DND-41 (cell line): ENCODE measurements at regions not wholly inside any gene's neighbourhood (a gene's known extent, or its start where the extent isn't known, plus 50 kb on each side); places are given as distances from the start of the nearest gene placed in this dataset.

ENCODE experiments used
- ATAC-seq: fragments of 200-7000 bp; cut with Tn5 transposase; 3 replicates; pipeline ENCODE4 v1.9.1; 2021; ENCODE audit warnings: low read depth; ENCODE audit not compliant: insufficient read depth
- DNase-seq: peaks from one replicate; pipeline ENCODE4 v3.0.0-alpha.2; 2020
- H2AFZ ChIP-seq: 2 replicates; pipeline ENCODE4 v1.6.0; 2012; ENCODE audit warnings: low read depth, low read length
- H3K27ac ChIP-seq: 2 replicates; pipeline ENCODE4 v1.5.1; 2012; ENCODE audit warnings: low read length, inconsistent platforms
- H3K27me3 ChIP-seq: fragments of 200-600 bp; sonication (generic); 2 replicates; pipeline ENCODE4 v1.6.0; 2012; ENCODE audit warnings: low read length, mild to moderate bottlenecking, inconsistent platforms; ENCODE audit not compliant: insufficient read depth, poor library complexity
- H3K36me3 ChIP-seq: 2 replicates; pipeline ENCODE4 v1.5.1; 2012; ENCODE audit warnings: low read length, inconsistent platforms; ENCODE audit not compliant: insufficient read depth
- H3K4me1 ChIP-seq: 2 replicates; pipeline ENCODE4 v1.5.1; 2012; ENCODE audit warnings: mild to moderate bottlenecking, low read length; ENCODE audit not compliant: insufficient read depth
- H3K4me2 ChIP-seq: 2 replicates; pipeline ENCODE4 v1.6.0; 2012; ENCODE audit warnings: mild to moderate bottlenecking, moderate library complexity, low read length, inconsistent platforms; ENCODE audit not compliant: insufficient read depth
- H3K4me3 ChIP-seq, 2 experiments: fragments of 200-600 bp in 1 of 2; shearing (Covaris generic) in 1 of 2; 2 replicates each; pipeline ENCODE4 v1.5.1; 2012 to 2016; ENCODE audit warnings: inconsistent platforms in 2 of 2, low read length in 2 of 2, mild to moderate bottlenecking in 2 of 2, low read depth in 1 of 2, moderate library complexity in 1 of 2
- H3K79me2 ChIP-seq: 2 replicates; pipeline ENCODE4 v1.6.0; 2012; ENCODE audit warnings: low read length, inconsistent platforms; ENCODE audit not compliant: insufficient read depth
- H3K9ac ChIP-seq: 2 replicates; pipeline ENCODE4 v1.6.0; 2012; ENCODE audit warnings: low read depth, mild to moderate bottlenecking, inconsistent platforms, low read length, moderate library complexity
- H3K9me3 ChIP-seq: 2 replicates; pipeline ENCODE4 v1.5.1; 2012; ENCODE audit warnings: low read length, moderate library complexity, mild to moderate bottlenecking, inconsistent platforms; ENCODE audit not compliant: insufficient read depth, severe bottlenecking
- H4K20me1 ChIP-seq: 2 replicates; pipeline ENCODE4 v1.6.0; 2012; ENCODE audit warnings: low read length; ENCODE audit not compliant: insufficient read depth
- CTCF ChIP-seq: IDR thresholded peaks from 2 replicates; pipeline ENCODE4 v1.5.1; 2012; ENCODE audit warnings: borderline replicate concordance, low read length, moderate library complexity, mild to moderate bottlenecking; ENCODE audit not compliant: poor library complexity, severe bottlenecking; ENCODE audit errors: extremely low read depth
- EZH2 ChIP-seq: IDR thresholded peaks from 3 replicates; pipeline ENCODE4 v1.6.1; 2012; ENCODE audit warnings: borderline replicate concordance, low read depth, mild to moderate bottlenecking, moderate library complexity, low read length, inconsistent platforms; ENCODE audit not compliant: severe bottlenecking

GRCh38 chr1:69121723-69122122, 446.0 kb upstream of the LRRC7 start:
- no peak overlapping the region for H2AFZ ChIP-seq
- no peak for TF ChIP-seq EZH2
- TF ChIP-seq CTCF, result no peak
- H3K27ac ChIP-seq, result no peak overlapping the region
- no peaks in the 10 kb centered on the region for H3K36me3 ChIP-seq
- no peaks in the 10 kb centered on the region for H3K9me3 ChIP-seq
- no peak overlapping the region for H3K4me2 ChIP-seq
- no peaks in the 10 kb centered on the region for H3K27me3 ChIP-seq
- H3K9ac ChIP-seq, result no peak overlapping the region
- no peaks in the 10 kb centered on the region for H3K4me1 ChIP-seq
- H4K20me1 ChIP-seq, result no peaks in the 10 kb centered on the region
- no peak overlapping the region for H3K4me3 ChIP-seq
- DNase-seq, result no peak
- ATAC-seq, result no peak
- H3K79me2 ChIP-seq, result no peaks in the 10 kb centered on the region

- DNase-seq (no peak), ATAC-seq (no peak)
- H3K4me2 ChIP-seq, result no peak overlapping the region
- H3K9me3 ChIP-seq, result no peaks in the 10 kb centered on the region
- no peak overlapping the region for H3K4me3 ChIP-seq
- no peaks in the 10 kb centered on the region for H3K79me2 ChIP-seq
- H3K27ac ChIP-seq, result no peak overlapping the region
- TF ChIP-seq EZH2 (no peak), CTCF (no peak)
- no peak overlapping the region for H3K9ac ChIP-seq
- no peaks in the 10 kb centered on the region for H4K20me1 ChIP-seq
- no peak overlapping the region for H2AFZ ChIP-seq
- no peaks in the 10 kb centered on the region for H3K27me3 ChIP-seq
- H3K36me3 ChIP-seq, result no peaks in the 10 kb centered on the region
- H3K4me1 ChIP-seq, result no peaks in the 10 kb centered on the region
Measured at GRCh38 chr1:69122373-69122772, 445.3 kb upstream of the LRRC7 start.

DNA sequence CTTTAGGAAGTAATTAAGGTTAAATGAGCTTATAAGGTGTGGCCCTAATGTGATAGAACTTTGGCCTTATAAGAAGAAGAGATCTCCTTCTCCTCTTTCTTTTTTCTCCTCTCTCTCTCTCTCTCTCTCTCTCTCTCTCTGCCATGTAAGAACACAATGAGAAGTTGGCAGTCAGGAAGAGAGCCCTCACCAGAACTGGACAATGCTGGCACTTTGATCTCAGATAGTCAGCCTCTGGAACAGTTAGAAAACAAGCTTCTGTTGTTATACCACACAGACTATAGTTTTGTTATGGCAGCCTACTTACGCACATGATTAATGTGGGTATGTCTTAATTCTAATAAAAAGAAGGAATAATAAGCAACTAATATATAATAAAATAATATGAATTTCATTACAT, 444.2 kb upstream of the LRRC7 start:
- DNase-seq, result no peak

More for the DNA sequence above, 444.2 kb upstream of the LRRC7 start:
- no peaks in the 10 kb centered on the region for H3K79me2 ChIP-seq
- no peaks in the 10 kb centered on the region for H4K20me1 ChIP-seq
- H3K9me3 ChIP-seq, result no peaks in the 10 kb centered on the region
- no peak overlapping the region for H2AFZ ChIP-seq
- no peaks in the 10 kb centered on the region for H3K4me1 ChIP-seq
- H3K27ac ChIP-seq, result no peak overlapping the region
- no peak overlapping the region for H3K4me2 ChIP-seq
- no peaks in the 10 kb centered on the region for H3K27me3 ChIP-seq
- ATAC-seq, result no peak
- H3K9ac ChIP-seq, result no peak overlapping the region
- no peaks in the 10 kb centered on the region for H3K36me3 ChIP-seq
- no peak for TF ChIP-seq EZH2
- TF ChIP-seq CTCF, result no peak
- H3K4me3 ChIP-seq, result no peak overlapping the region
